Kidney (tissue), 13 donors: ENCODE measurements at regions not wholly inside any gene's neighbourhood (a gene's known extent, or its start where the extent isn't known, plus 50 kb on each side); places are given as distances from the start of the nearest gene placed in this dataset.

Experiments used
- DNase-seq, 5 donors: peaks; one replicate each; pipeline ENCODE4 v3.0.0-alpha.2; 2013 to 2020
- FAIRE-seq: peaks from 2 replicates; lab custom pipeline; 2012; peaks lifted over from hg19 to GRCh38; lab: Jason Lieb, UNC
- H3K27ac ChIP-seq, 2 donors: one replicate each; pipeline ENCODE4 v1.7.0; 2013; ENCODE audit warnings: low read depth in 2 of 2, low read length in 2 of 2, inconsistent platforms in 1 of 2
- H3K27me3 ChIP-seq: one replicate; pipeline ENCODE4 v1.7.1; 2013; ENCODE audit warnings: low read length, inconsistent platforms; ENCODE audit not compliant: control insufficient read depth, insufficient read depth
- H3K36me3 ChIP-seq, 3 donors: one replicate each; pipeline versions ENCODE4 v1.7.0 to v1.7.1; 2013; ENCODE audit warnings: low read length in 3 of 3, control low read depth in 1 of 3, inconsistent platforms in 1 of 3; ENCODE audit not compliant: insufficient read depth in 3 of 3, control insufficient read depth in 2 of 3
- H3K4me1 ChIP-seq, 3 donors: one replicate each; pipeline versions ENCODE4 v1.7.0 to v1.7.1; 2013; ENCODE audit warnings: low read length in 3 of 3, inconsistent platforms in 1 of 3, low read depth in 1 of 3; ENCODE audit not compliant: control insufficient read depth in 2 of 3, insufficient read depth in 2 of 3
- H3K4me3 ChIP-seq, 3 donors: one replicate each; pipeline versions ENCODE4 v1.7.0 to v1.8.1; 2013; ENCODE audit warnings: low read length in 3 of 3, control low read depth in 1 of 3, inconsistent platforms in 1 of 3
- H3K9ac ChIP-seq, 3 donors: one replicate each; pipeline versions ENCODE4 v1.7.0 to v1.7.1; 2013; ENCODE audit warnings: low read length in 3 of 3, control low read depth in 1 of 3, inconsistent platforms in 1 of 3
- H3K9me3 ChIP-seq, 3 donors: one replicate each; pipeline versions ENCODE4 v1.7.0 to v1.7.1; 2013; ENCODE audit warnings: low read length in 3 of 3, control low read depth in 1 of 3, inconsistent platforms in 1 of 3; ENCODE audit not compliant: control insufficient read depth in 2 of 3, insufficient read depth in 1 of 3
- CTCF ChIP-seq: IDR thresholded peaks from 3 replicates; pipeline ENCODE4 v1.5.1; 2012; ENCODE audit warnings: mild to moderate bottlenecking, moderate library complexity, borderline replicate concordance; ENCODE audit not compliant: insufficient read depth; ENCODE audit errors: extremely low read depth
- intact Hi-C: fragments of 100-400 bp; cut with DNase I; formaldehyde crosslinking; loops from one replicate; pipeline ENCODE4 v1.11.1; 2022
- donor health status: control.
- donor health status: control.
- donor health status: control.
- donor health status: control.
- donor health status: control.
- donor health status: DM: yes; HTN: yes; CAD: no.
- donor health status: Normal renal cell carcinoma (clear cell type).

GRCh38 chr2:65486802-65487201 is 54.4 kb upstream of the SPRED2 start:
- DNase-seq (no peak), FAIRE-seq (no peak)
- no peaks in the 10 kb centered on the region for H3K27me3 ChIP-seq
- TF ChIP-seq CTCF: no peak
- H3K4me1 ChIP-seq: no peaks in the 10 kb centered on the region
- intact Hi-C loops: no loop called here
- no peaks in the 10 kb centered on the region for H3K36me3 ChIP-seq
- no peak overlapping the region for H3K4me3 ChIP-seq
- H3K9me3 ChIP-seq: peaks cover 0 to 5% (median 0%) of the 10 kb centered on the region in 3 donors
- no peak overlapping the region for H3K9ac ChIP-seq
- H3K27ac ChIP-seq: no peak overlapping the region

GRCh38 chr2:65486282-65486681 is 53.9 kb upstream of the SPRED2 start:
- H3K27me3 ChIP-seq: no peaks in the 10 kb centered on the region
- no peak overlapping the region for H3K4me3 ChIP-seq
- DNase-seq (no peak), FAIRE-seq (no peak)
- no peaks in the 10 kb centered on the region for H3K4me1 ChIP-seq
- H3K27ac ChIP-seq: no peak overlapping the region
- intact Hi-C loops: no loop called here
- H3K9me3 ChIP-seq: peaks cover 0 to 5% (median 0%) of the 10 kb centered on the region in 3 donors
- H3K36me3 ChIP-seq: no peaks in the 10 kb centered on the region
- no peak for TF ChIP-seq CTCF
- no peak overlapping the region for H3K9ac ChIP-seq

- intact Hi-C loops: no loop called here
- peaks cover 0 to 5% (median 0%) of the 10 kb centered on the region in 3 donors for H3K9me3 ChIP-seq
- H3K4me3 ChIP-seq: no peak overlapping the region
- no peak overlapping the region for H3K9ac ChIP-seq
- no peak for TF ChIP-seq CTCF
- no peak for FAIRE-seq
- H3K27ac ChIP-seq: no peak overlapping the region
- no peaks in the 10 kb centered on the region for H3K27me3 ChIP-seq
- no peaks in the 10 kb centered on the region for H3K4me1 ChIP-seq
- no peaks in the 10 kb centered on the region for H3K36me3 ChIP-seq
- DNase-seq: no peak
Measured at GRCh38 chr2:65485839-65486238, 53.4 kb upstream of the SPRED2 start.

GRCh38 chr2:65483763-65484162 is 51.4 kb upstream of the SPRED2 start:
- DNase-seq: no peak
- intact Hi-C loops: no loop called here
- peaks cover 0 to 5% (median 0%) of the 10 kb centered on the region in 3 donors for H3K9me3 ChIP-seq
- H3K27me3 ChIP-seq: no peaks in the 10 kb centered on the region
- no peak overlapping the region for H3K9ac ChIP-seq
- TF ChIP-seq CTCF: no peak
- no peak overlapping the region for H3K27ac ChIP-seq
- FAIRE-seq: no peak
- peaks cover 0 to 2% (median 2%) of the 10 kb centered on the region in 3 donors for H3K4me1 ChIP-seq
- no peaks in the 10 kb centered on the region for H3K36me3 ChIP-seq
- no peak overlapping the region for H3K4me3 ChIP-seq
